ENCODE measurements at regions not wholly inside any gene's neighbourhood (a gene's known extent, or its start where the extent isn't known, plus 50 kb on each side); places are given as distances from the start of the nearest gene placed in this dataset.

GRCh38 chr1:84748364-84748763 lies 58.1 kb upstream of the SSX2IP start:
- no peaks in the 10 kb centered on the region for H3K36me3 ChIP-seq
- no peaks in the 10 kb centered on the region for H3K4me1 ChIP-seq
- intact Hi-C loops (cut with DNase I): no loop called here
- H3K27ac ChIP-seq: no peak overlapping the region
- H3K27me3 ChIP-seq: peaks cover 4% of the 10 kb centered on the region
- no peaks in the 10 kb centered on the region for H3K9me3 ChIP-seq
- no peak for TF ChIP-seq CTCF (IDR thresholded peaks at IDR 0.05)
- no peak for DNase-seq
- ATAC-seq: no peak
- H3K4me3 ChIP-seq: no peak overlapping the region

GRCh38 chr1:84745857-84746256 lies 55.6 kb upstream of the SSX2IP start:
- Histone ChIP-seq H3K9me3 (no peaks in the 10 kb centered on the region), H3K27me3 (no peaks in the 10 kb centered on the region), H3K4me3 (no peak overlapping the region), H3K4me1 (no peaks in the 10 kb centered on the region), H3K36me3 (no peaks in the 10 kb centered on the region), H3K27ac (no peak overlapping the region)
- DNase-seq (no peak), ATAC-seq (no peak)
- no peak for TF ChIP-seq CTCF (IDR thresholded peaks at IDR 0.05)
- intact Hi-C loops (cut with DNase I): no loop called here

GRCh38 chr1:84743896-84744295 lies 53.6 kb upstream of the SSX2IP start:
- intact Hi-C loops (cut with DNase I): no loop called here
- no peak for TF ChIP-seq CTCF (IDR thresholded peaks at IDR 0.05)

GRCh38 chr1:84742653-84743052 lies 52.4 kb upstream of the SSX2IP start:
- no peak for DNase-seq
- no peak for ATAC-seq

More at GRCh38 chr1:84743896-84744295, 53.6 kb upstream of the SSX2IP start:
- DNase-seq: no peak
- no peaks in the 10 kb centered on the region for H3K4me1 ChIP-seq
- no peaks in the 10 kb centered on the region for H3K27me3 ChIP-seq
- H3K27ac ChIP-seq: no peak overlapping the region
- H3K36me3 ChIP-seq: no peaks in the 10 kb centered on the region
- H3K4me3 ChIP-seq: no peak overlapping the region
- no peak for ATAC-seq
- H3K9me3 ChIP-seq: no peaks in the 10 kb centered on the region

GRCh38 chr1:84740050-84740714 lies 49.9 kb upstream of the SSX2IP start:
- intact Hi-C loops (cut with DNase I): no loop called here
- ATAC-seq: no peak

More at GRCh38 chr1:84742653-84743052, 52.4 kb upstream of the SSX2IP start:
- Histone ChIP-seq H3K36me3 (no peaks in the 10 kb centered on the region), H3K4me3 (no peak overlapping the region), H3K27me3 (peaks cover 5% of the 10 kb centered on the region), H3K4me1 (no peaks in the 10 kb centered on the region), H3K9me3 (no peaks in the 10 kb centered on the region), H3K27ac (no peak overlapping the region)
- no peak for TF ChIP-seq CTCF (IDR thresholded peaks at IDR 0.05)
- intact Hi-C loops (cut with DNase I): no loop called here

More at GRCh38 chr1:84740050-84740714, 49.9 kb upstream of the SSX2IP start:
- Histone ChIP-seq H3K27ac (no peak overlapping the region), H3K27me3 (peaks cover 5% of the 10 kb centered on the region), H3K9me3 (no peaks in the 10 kb centered on the region), H3K36me3 (no peaks in the 10 kb centered on the region), H3K4me3 (no peak overlapping the region), H3K4me1 (no peaks in the 10 kb centered on the region)
- TF ChIP-seq CTCF (IDR thresholded peaks at IDR 0.05): no peak
- no peak for DNase-seq

Measured in upper lobe of right lung (tissue), 1 donor.